Activated CD4-positive, CD25-positive, alpha-beta regulatory T cell treated with anti-CD3 and anti-CD28 coated beads, Interleukin-2, amount 50 U/mL, for 72 hours (primary cell): ENCODE measurements at regions not wholly inside any gene's neighbourhood (a gene's known extent, or its start where the extent isn't known, plus 50 kb on each side); places are given as distances from the start of the nearest gene placed in this dataset.
"Not testable (repeated sequence)": the region's sequence is repeated elsewhere in the genome, so short reads cannot be mapped to it uniquely, and the experiment has no call there.

Source experiments
- DNase-seq: peaks from one replicate; pipeline ENCODE4 v3.0.0; 2021

DNA sequence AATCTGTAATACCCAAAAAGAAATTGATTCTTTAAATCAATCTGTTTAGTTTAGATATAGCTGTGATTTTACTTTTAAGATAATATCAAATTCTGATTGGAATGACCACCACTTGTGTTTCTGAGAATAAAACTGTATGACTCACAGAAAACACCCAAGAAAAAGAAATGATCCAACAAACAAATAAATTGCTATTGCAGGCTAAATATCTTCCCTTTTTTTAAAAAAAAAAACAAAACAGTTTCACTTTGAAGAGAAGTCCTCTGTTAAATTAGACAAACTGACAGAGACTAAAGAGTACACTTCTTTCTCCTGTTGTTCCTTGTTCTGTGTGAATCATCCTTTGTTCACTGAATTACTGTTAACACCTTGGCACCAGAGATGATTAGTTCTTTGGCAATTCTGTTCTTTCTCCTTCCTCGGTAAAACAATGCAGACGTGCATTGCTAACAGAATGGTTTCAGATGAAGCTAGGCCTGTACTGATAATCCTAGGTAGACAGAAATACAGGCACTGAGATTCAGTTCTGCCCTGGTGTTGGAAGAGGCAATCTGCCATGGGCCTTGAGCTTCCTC, 895.2 kb upstream of the CITED2 start:
- DNase-seq: no peak

DNA sequence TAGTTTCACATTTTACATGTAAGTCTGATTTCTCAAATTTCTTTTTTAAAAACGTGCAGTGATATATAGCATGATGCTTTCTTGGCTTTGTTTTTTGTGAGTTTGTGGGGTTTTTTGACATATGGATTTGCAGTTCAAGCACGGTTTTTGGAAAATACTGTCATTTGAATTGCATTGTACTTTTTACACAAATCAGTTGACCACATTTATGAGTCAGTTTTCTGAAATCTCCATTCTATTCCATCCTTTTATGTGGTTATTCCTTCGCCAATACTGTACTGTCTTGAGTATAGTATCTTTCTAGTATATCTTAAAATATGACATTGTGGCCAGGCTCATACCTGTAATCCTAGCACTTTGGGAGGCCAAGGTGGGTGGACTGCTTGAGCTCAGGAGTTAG, 890.0 kb upstream of the CITED2 start:
- DNase-seq: no peak

DNA sequence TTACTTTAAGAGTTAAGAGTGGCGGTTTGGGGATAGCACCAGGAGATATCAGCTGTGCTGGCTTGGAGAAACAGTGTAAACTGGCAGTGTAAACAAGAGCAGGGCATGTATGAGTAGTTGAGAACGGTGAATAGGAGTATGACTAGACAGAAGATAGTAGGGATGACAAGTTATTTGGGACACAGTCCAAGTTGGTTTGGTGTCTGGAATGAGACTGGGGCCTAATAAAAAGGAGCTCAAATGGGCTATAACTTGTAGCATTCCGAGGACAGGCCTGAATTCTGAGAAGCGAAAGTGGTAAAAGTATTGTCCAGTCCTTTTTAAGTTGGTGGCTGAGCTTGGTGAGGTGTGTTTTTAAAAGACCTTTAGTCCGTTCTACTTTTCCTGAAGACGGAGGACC, 883.9 kb upstream of the CITED2 start:
- DNase-seq: not testable (repeated sequence)

GRCh38 chr6:140256248-140256647, 881.8 kb upstream of the CITED2 start:
- no peak for DNase-seq

GRCh38 chr6:140253096-140253495, 878.6 kb upstream of the CITED2 start:
- DNase-seq: no peak

DNA sequence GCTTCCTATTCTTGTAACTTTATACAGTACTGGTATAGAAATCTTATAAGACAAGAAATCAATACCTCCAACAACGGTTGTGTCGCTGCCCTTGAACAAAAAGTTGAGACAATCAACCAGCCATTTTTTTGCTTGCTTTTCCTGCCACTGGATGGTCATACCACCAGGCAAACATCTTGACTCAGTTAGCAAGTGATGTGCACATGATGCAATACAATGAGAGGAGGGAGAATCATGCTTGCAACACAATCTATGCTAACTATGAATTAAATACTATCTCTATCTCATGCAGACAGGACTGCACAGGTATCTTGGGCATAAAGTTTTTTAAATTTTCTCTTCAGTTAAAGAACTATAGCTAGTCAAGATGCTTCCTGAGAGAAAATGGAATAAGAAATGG, 877.7 kb upstream of the CITED2 start:
- no peak for DNase-seq

GRCh38 chr6:140245296-140246040, 871.0 kb upstream of the CITED2 start:
- DNase-seq: no peak

DNA sequence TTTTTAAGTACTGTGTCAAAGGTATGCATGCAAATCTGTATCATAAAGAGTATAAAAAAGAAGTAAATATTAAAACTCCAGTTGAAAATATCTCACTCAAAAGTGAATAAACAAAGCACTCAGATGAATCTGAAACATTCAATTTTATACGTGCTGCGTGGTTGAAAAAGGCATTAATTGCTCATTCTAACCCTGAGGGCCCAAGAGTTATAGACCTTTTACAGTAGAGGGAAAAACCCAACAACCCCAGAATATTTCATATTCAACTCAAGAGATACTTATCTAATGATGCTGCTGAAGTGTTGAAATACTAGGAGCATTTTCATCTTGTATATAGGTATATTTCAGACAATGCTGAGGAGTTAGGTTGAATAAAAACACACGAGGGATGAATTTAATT, 862.8 kb upstream of the CITED2 start:
- no peak for DNase-seq

- DNase-seq: no peak
These were observed 862.3 kb upstream of the CITED2 start for GRCh38 chr6:140236732-140237131.

DNA sequence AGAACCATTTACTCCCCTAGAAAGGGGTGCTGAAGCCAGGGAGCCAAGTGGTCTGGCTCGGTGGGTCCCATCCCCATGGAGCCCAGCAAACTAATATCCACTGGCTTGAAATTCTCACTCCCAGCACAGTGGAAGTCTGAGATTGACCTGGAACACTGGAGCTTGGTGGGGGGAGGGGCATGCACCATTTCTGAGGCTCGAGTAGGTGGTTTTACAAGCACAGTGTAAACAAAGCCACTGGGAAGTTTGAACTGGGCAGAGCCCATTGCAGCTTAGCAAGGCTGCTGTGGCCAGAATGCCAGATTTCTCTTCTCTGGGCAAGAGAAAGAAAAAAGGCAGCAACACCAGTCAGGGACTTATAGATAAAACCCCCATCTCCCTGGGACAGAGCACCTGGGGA, 855.8 kb upstream of the CITED2 start:
- DNase-seq: no peak

DNA sequence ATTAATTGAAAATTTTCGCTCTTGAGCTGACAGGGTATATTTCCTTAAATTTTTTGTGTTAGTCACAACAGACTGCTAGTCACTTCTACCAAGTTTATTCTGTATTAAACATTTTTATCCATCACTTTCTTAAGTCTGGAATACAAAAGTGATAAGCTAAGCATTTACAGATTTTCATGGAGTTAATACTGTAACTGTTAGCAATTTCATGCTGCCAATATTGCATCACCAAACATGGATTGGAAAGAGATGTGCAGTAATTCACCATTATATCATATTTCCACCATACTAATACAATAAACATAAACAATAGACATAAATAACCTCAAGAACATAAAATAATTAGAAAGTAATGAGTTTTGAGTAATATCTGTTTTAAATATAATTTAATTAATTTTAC, 854.0 kb upstream of the CITED2 start:
- DNase-seq: no peak

- no peak for DNase-seq
These were observed 852.2 kb upstream of the CITED2 start for GRCh38 chr6:140226637-140227036.

DNA sequence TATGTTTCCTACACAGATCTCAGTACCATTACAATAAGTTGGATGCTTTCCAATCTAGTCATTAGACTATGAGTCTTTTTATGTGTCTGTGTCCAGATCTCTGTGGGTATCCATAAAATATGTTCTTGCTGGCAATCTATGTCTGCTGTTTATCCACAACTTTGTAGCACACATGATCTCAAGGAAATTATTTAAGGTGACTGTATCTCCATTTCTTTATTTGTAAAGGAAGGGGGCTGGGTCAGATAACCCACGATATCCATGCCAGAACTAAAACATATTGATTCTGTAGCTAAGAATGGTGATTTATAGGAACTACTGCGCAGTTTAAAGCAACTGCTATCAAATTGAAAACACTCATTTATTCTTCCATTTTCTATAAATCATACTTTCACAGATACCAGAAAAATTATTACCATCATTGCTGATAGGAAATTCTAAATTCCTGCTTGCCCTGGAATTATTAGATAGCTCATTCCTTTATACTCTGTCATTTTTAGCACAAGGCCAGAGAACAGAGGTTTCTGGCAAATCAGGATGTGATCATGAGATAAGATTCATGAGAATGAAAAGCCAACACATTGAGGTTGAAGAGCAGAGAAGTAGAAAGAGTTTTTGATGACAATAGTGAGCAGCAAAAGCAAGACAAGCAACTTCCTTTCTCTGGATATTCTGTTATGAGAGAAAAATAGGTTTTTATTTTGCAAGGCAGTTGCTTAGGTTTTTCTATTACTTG, 851.4 kb upstream of the CITED2 start:
- DNase-seq: no peak

- DNase-seq: no peak
These were observed 842.8 kb upstream of the CITED2 start for GRCh38 chr6:140217283-140217682.

GRCh38 chr6:140209775-140210174, 835.3 kb upstream of the CITED2 start:
- DNase-seq: no peak

- no peak for DNase-seq
These were observed 833.8 kb upstream of the CITED2 start for GRCh38 chr6:140208286-140208685.

GRCh38 chr6:140205795-140206593, 831.5 kb upstream of the CITED2 start:
- DNase-seq: no peak

DNA sequence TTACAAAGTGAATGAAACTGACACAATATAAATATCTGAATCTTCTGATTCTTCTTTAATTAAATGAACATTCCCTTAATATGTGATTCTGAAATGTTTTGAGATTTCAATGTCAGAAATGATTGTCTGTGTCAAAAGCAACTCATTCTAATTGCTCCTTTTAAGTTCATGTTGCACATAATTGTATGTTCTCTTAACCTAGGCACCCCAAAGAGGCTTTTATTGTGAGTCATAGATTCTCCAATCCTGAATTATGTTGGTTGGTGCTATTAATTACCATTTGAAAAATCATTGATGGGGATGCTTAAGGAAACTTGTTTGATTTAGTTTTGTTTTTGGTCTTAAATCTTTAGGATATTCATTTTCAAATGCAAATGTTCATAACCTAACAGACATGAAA, 829.7 kb upstream of the CITED2 start:
- DNase-seq: no peak

DNA sequence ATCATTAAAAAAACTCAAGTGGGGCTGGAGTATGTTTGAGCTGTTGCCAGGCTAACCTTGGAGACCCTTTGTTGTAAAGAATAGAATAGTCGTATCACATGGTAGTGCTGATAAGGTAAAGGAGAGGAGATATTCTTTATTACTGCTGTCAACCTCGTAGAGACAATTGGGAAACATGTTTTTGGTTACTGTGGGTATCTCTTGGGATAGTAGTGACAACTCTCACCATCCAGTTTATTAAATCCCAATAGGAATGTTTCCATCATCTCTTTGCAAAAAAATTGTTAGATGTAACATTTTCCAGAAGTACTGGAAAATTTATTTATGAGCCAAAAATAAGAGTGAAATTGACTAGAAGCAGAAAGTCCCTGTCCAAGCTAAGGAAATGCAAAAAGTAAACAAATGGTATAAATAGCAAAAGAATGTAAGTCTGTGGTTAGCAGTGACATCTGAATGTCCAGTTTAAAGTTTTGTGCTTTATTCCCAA, 829.3 kb upstream of the CITED2 start:
- DNase-seq: no peak

DNA sequence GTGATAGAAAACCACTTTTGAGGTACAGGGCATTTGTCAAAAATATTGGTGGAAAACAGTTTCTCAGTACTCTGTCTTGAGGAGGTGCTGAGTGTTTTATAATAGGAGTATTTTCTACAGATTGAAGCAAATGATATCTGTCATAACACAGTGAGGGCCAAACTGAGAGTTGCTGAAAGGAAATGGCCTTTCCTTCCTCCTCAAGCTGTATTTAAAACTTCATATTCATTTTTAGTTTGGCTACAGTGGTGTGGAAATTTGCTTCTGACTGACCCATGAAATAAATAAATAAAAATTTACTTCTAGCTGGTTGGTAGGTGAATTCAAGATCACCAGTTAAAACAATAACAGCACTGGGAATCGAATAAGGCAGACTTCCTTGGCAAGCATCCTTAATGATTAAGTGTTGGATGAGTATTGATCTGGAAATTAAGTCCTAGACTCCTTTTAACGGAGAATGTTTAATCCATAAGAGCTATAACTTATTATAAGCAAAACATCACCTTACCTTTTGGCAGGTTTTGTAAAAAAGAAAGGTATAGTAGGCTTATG, 828.6 kb upstream of the CITED2 start:
- DNase-seq: no peak

GRCh38 chr6:140201787-140202458, 827.5 kb upstream of the CITED2 start:
- DNase-seq: no peak

DNA sequence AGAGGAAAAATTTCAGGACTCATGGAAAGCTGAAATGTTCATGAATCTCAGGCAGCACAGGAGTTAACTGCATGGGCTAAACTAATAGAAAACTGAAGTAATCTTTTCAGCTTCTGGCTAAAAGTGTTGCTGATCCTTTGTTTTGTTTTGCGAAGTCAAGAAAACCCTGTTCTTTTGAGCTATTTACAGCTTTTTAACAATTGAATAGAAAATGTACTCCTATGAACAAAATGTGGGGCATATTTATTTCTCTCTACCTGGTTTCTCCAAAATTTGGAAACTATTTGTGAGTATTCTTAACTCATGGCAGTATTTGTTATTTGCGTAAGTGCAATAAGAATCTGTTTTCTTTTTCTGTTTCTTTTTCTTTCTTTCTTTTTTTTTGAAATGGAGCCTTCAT, 818.8 kb upstream of the CITED2 start:
- DNase-seq: no peak
